SK-N-SH (cell line): ENCODE measurements at regions not wholly inside any gene's neighbourhood (a gene's known extent, or its start where the extent isn't known, plus 50 kb on each side); places are given as distances from the start of the nearest gene placed in this dataset.

Experiments used
- CTCF ChIA-PET: fragments of 300-600, 350-600 bp; formaldehyde crosslinking; extraction: SDS; loops from one replicate; lab custom pipeline; 2021; lab: Yijun Ruan, JAX
- POLR2A ChIA-PET: fragments of 350-600 bp; sonication (Branson Sonifier 250); formaldehyde crosslinking; extraction: SDS; loops from one replicate; lab custom pipeline; 2020; ENCODE audit warnings: antibody characterized with exemption, inconsistent platforms; lab: Yijun Ruan, JAX
- DNase-seq: peaks from one replicate; pipeline ENCODE4 v3.0.0; 2012
- H2AFZ ChIP-seq: fragments of 200-600 bp; sonication (generic); 2 replicates; pipeline ENCODE4 v1.8.1; 2016; ENCODE audit warnings: antibody characterized with exemption, mild to moderate bottlenecking, low read depth
- H3F3A ChIP-seq: fragments of 200-600 bp; sonication (generic); replicated peaks from 2 replicates; pipeline ENCODE3; 2016; ENCODE audit warnings: antibody characterized with exemption, mild to moderate bottlenecking; ENCODE audit not compliant: insufficient read depth
- H3K27ac ChIP-seq, 2 experiments: fragments of 200-500 bp in 1 of 2; fragments of 200-600 bp in 1 of 2; sonication (Bioruptor generic) in 1 of 2; sonication (generic), shearing (Covaris generic) in 1 of 2; 2 replicates each; pipeline versions ENCODE4 v1.5.1 to v1.6.1; 2014 to 2016; ENCODE audit warnings: low read depth in 2 of 2, inconsistent platforms in 1 of 2, low read length in 1 of 2, mild to moderate bottlenecking in 1 of 2, mixed read lengths in 1 of 2
- H3K27me3 ChIP-seq: fragments of 200-600 bp; sonication (generic), shearing (Covaris generic); 2 replicates; pipeline ENCODE4 v1.6.1; 2016; ENCODE audit warnings: mixed run types; ENCODE audit not compliant: insufficient read depth
- H3K36me3 ChIP-seq, 2 experiments: fragments of 200-500 bp in 1 of 2; fragments of 200-600 bp in 1 of 2; sonication (Bioruptor generic) in 1 of 2; sonication (generic) in 1 of 2; replicated peaks in 1 of 2; 2 replicates each; pipeline versions ENCODE3 to v1.5.1; 2014 to 2016; ENCODE audit warnings: low read length in 1 of 2, mild to moderate bottlenecking in 1 of 2; ENCODE audit not compliant: insufficient read depth in 2 of 2, control insufficient read depth in 1 of 2
- H3K4me1 ChIP-seq, 2 experiments: fragments of 200-500 bp in 1 of 2; fragments of 200-600 bp in 1 of 2; sonication (Bioruptor generic) in 1 of 2; sonication (generic), shearing (Covaris generic) in 1 of 2; 2 replicates each; pipeline versions ENCODE4 v1.5.1 to v1.6.1; 2014 to 2016; ENCODE audit warnings: low read depth in 1 of 2, low read length in 1 of 2, mixed run types in 1 of 2; ENCODE audit not compliant: insufficient read depth in 2 of 2, control insufficient read depth in 1 of 2
- H3K4me2 ChIP-seq: fragments of 200-600 bp; sonication (generic), shearing (Covaris generic); 2 replicates; pipeline ENCODE4 v1.6.1; 2017; ENCODE audit warnings: mixed run types
- H3K4me3 ChIP-seq, 2 experiments: fragments of 200-500 bp in 1 of 2; fragments of 200-600 bp in 1 of 2; sonication (Bioruptor generic) in 1 of 2; sonication (generic), shearing (Covaris generic) in 1 of 2; 2 replicates each; pipeline versions ENCODE4 v1.5.1 to v1.8.1; 2014 to 2016; ENCODE audit warnings: low read depth in 2 of 2, inconsistent platforms in 1 of 2, low read length in 1 of 2, mild to moderate bottlenecking in 1 of 2, mixed read lengths in 1 of 2, moderate library complexity in 1 of 2
- H3K79me2 ChIP-seq: fragments of 200-600 bp; sonication (generic); 2 replicates; pipeline ENCODE4 v1.8.1; 2017; ENCODE audit warnings: mild to moderate bottlenecking; ENCODE audit not compliant: insufficient read depth
- H3K9ac ChIP-seq: fragments of 200-600 bp; sonication (generic); 2 replicates; pipeline ENCODE4 v1.6.1; 2017; ENCODE audit warnings: mixed run types
- H3K9me2 ChIP-seq: fragments of 200-600 bp; sonication (generic); 2 replicates; pipeline ENCODE4 v1.6.1; 2017; ENCODE audit warnings: mixed run types
- H3K9me3 ChIP-seq: fragments of 200-600 bp; sonication (generic); 2 replicates; pipeline ENCODE4 v1.6.1; 2017; ENCODE audit warnings: mixed run types, mild to moderate bottlenecking, moderate library complexity
- H4K20me1 ChIP-seq: fragments of 200-600 bp; sonication (generic); 2 replicates; pipeline ENCODE4 v1.6.1; 2017; ENCODE audit warnings: mild to moderate bottlenecking, mixed run types; ENCODE audit not compliant: insufficient read depth
- ELF1 ChIP-seq: IDR thresholded peaks from 2 replicates; pipeline ENCODE4 v1.4.0; 2012
- EP300 ChIP-seq, 2 experiments: IDR thresholded peaks; 2 replicates each; pipeline versions ENCODE4 v1.4.0 to v1.6.1; 2012; ENCODE audit warnings: borderline replicate concordance in 1 of 2, low read depth in 1 of 2, low read length in 1 of 2
- EZH2phosphoT487 ChIP-seq: fragments of 200-600 bp; sonication (generic); IDR thresholded peaks from 2 replicates; pipeline ENCODE4 v1.6.1; 2017; ENCODE audit warnings: low read depth, mixed run types, mild to moderate bottlenecking, antibody characterized with exemption, moderate library complexity, borderline replicate concordance
- FOXM1 ChIP-seq: IDR thresholded peaks from 2 replicates; pipeline ENCODE4 v1.4.0; 2012; ENCODE audit warnings: low read depth, mild to moderate bottlenecking
- GATA2 ChIP-seq: sonication (generic); formaldehyde crosslinking; IDR thresholded peaks from 2 replicates; pipeline ENCODE4 v1.5.0; 2020; ENCODE audit warnings: mild to moderate bottlenecking, missing genetic modification reagents
- JUND ChIP-seq: IDR thresholded peaks from 2 replicates; pipeline ENCODE4 v1.4.0; 2012
- MAX ChIP-seq: IDR thresholded peaks from 2 replicates; pipeline ENCODE4 v1.4.0; 2012; ENCODE audit warnings: low read depth
- MEF2A ChIP-seq: IDR thresholded peaks from 2 replicates; pipeline ENCODE4 v1.4.0; 2012; ENCODE audit warnings: low read depth, borderline replicate concordance
- MXI1 ChIP-seq: IDR thresholded peaks from 2 replicates; pipeline ENCODE4 v1.6.1; 2012; ENCODE audit warnings: mild to moderate bottlenecking, low read depth, low read length, improper control_type of control experiment
- NRF1 ChIP-seq: IDR thresholded peaks from 2 replicates; pipeline ENCODE4 v1.6.1; 2012; ENCODE audit warnings: low read depth, mild to moderate bottlenecking, low read length
- PBX3 ChIP-seq: IDR thresholded peaks from 2 replicates; pipeline ENCODE4; 2012
- RCOR1 ChIP-seq: fragments of 150-350 bp; IDR thresholded peaks from 2 replicates; pipeline ENCODE4 v1.6.1; 2017; ENCODE audit warnings: antibody characterized with exemption, low read length
- SMC3 ChIP-seq: IDR thresholded peaks from 2 replicates; pipeline ENCODE4 v1.6.1; 2012; ENCODE audit warnings: low read depth, low read length, improper control_type of control experiment
- TCF12 ChIP-seq: IDR thresholded peaks from 2 replicates; pipeline ENCODE4 v1.4.0; 2012
- TEAD4 ChIP-seq: IDR thresholded peaks from 2 replicates; pipeline ENCODE4 v1.4.0; 2012; ENCODE audit warnings: mild to moderate bottlenecking, borderline replicate concordance; ENCODE audit not compliant: insufficient read depth
- USF2 ChIP-seq: fragments of 150-350 bp; IDR thresholded peaks from 2 replicates; pipeline ENCODE4 v1.6.1; 2017; ENCODE audit warnings: antibody characterized with exemption, low read length, low read depth, borderline replicate concordance
- WGBS: methylation state at CpG from one replicate; pipeline ENCODE4 v1.1.6; 2017; ENCODE audit warnings: low lambda C conversion rate; 5-methylcytosine and 5-hydroxymethylcytosine counted together

- Histone ChIP-seq H3K27me3 (no peaks in the 10 kb centered on the region), H3K4me1 (no peaks in the 10 kb centered on the region), H3K9me3 (peaks cover 21% of the 10 kb centered on the region), H3K79me2 (no peaks in the 10 kb centered on the region), H3K27ac (no peak overlapping the region), H3K9me2 (no peaks in the 10 kb centered on the region), H3K4me3 (no peak overlapping the region), H4K20me1 (no peaks in the 10 kb centered on the region), H2AFZ (peak overlapping the region; percentile 42; the same call in 1 of the 2 replicates), H3K36me3 (peaks cover 0 to 9% of the 10 kb centered on the region in 2 experiments), H3K9ac (no peak overlapping the region), H3K4me2 (no peak overlapping the region), H3F3A (no peaks in the 10 kb centered on the region)
- TF ChIP-seq EP300 (IDR thresholded peaks at IDR 0.05; ENCODE audit: borderline replicate concordance in 1 of 2, low read depth in 1 of 2, low read length in 1 of 2): no peak
- TF ChIP-seq SMC3: no peak
- no peak for TF ChIP-seq TEAD4
- no peak for TF ChIP-seq TCF12
- no peak for TF ChIP-seq FOXM1
- no peak for TF ChIP-seq JUND
- no peak for TF ChIP-seq EZH2phosphoT487
- TF ChIP-seq USF2: no peak
- no peak for TF ChIP-seq MXI1
- no peak for TF ChIP-seq MEF2A
- TF ChIP-seq MAX: no peak
- TF ChIP-seq RCOR1: no peak
- no peak for TF ChIP-seq GATA2
- no peak for TF ChIP-seq NRF1
- WGBS: 59% methylated on average over 3 of the region's 3 CpGs
- no peak for DNase-seq
- ChIA-PET POLR2A (no interaction called here), CTCF (no interaction called here)
These were observed 184.0 kb upstream of the NEIL3 start for GRCh38 chr4:177125656-177126055.

- CTCF ChIA-PET: no interaction called here
- H3K27ac ChIP-seq: peak overlapping the region in 1 of 2 experiments; percentile 26; a peak in 1 of 4 replicates
These were observed 182.0 kb upstream of the NEIL3 start for GRCh38 chr4:177127658-177128057.

More at GRCh38 chr4:177127658-177128057, 182.0 kb upstream of the NEIL3 start:
- H3K9me2 ChIP-seq: no peaks in the 10 kb centered on the region
- no peak overlapping the region for H2AFZ ChIP-seq
- H3K4me1 ChIP-seq: no peaks in the 10 kb centered on the region
- no peak overlapping the region for H3K9ac ChIP-seq
- DNase-seq: no peak
- H3F3A ChIP-seq: no peaks in the 10 kb centered on the region
- H3K4me3 ChIP-seq: no peak overlapping the region
- peaks cover 0 to 9% of the 10 kb centered on the region in 2 experiments for H3K36me3 ChIP-seq
- no peaks in the 10 kb centered on the region for H4K20me1 ChIP-seq
- peaks cover 24% of the 10 kb centered on the region for H3K9me3 ChIP-seq
- no peak for TF ChIP-seq RCOR1
- no peak for TF ChIP-seq PBX3
- TF ChIP-seq ELF1: no peak
- TF ChIP-seq, all 33 proteins: peak for 0
- H3K79me2 ChIP-seq: no peaks in the 10 kb centered on the region
- POLR2A ChIA-PET: no interaction called here
- H3K27me3 ChIP-seq: no peaks in the 10 kb centered on the region
- H3K4me2 ChIP-seq: no peak overlapping the region
